COR-L47 (cell line): ENCODE measurements at regions not wholly inside any gene's neighbourhood (a gene's known extent, or its start where the extent isn't known, plus 50 kb on each side); places are given as distances from the start of the nearest gene placed in this dataset.

Experiments used
- DNase-seq: peaks from one replicate; lab custom pipeline; 2025; lab: John Stamatoyannopoulos, UW

GRCh38 chr14:86625637-86626036, 1095.7 kb downstream of the FLRT2 start:
- no peak for DNase-seq

- DNase-seq, result no peak
Observed at GRCh38 chr14:86619726-86620125, 1089.8 kb downstream of the FLRT2 start.

- DNase-seq, result no peak
Observed at GRCh38 chr14:86613786-86614185, 1083.8 kb downstream of the FLRT2 start.

GRCh38 chr14:86613126-86613525, 1083.2 kb downstream of the FLRT2 start:
- DNase-seq, result no peak

GRCh38 chr14:86604561-86604960, 1074.6 kb downstream of the FLRT2 start:
- DNase-seq, result no peak

- DNase-seq, result no peak
Observed at GRCh38 chr14:86602263-86602662, 1072.3 kb downstream of the FLRT2 start.

GRCh38 chr14:86601813-86602212, 1071.9 kb downstream of the FLRT2 start:
- no peak for DNase-seq

GRCh38 chr14:86597279-86597678, 1067.3 kb downstream of the FLRT2 start:
- DNase-seq, result no peak

- no peak for DNase-seq
Observed at GRCh38 chr14:86596024-86596423, 1066.1 kb downstream of the FLRT2 start.

- DNase-seq, result no peak
Observed at GRCh38 chr14:86575141-86575540, 1045.2 kb downstream of the FLRT2 start.

- DNase-seq, result no peak
Observed at GRCh38 chr14:86574778-86575129, 1044.8 kb downstream of the FLRT2 start.

- DNase-seq, result no peak
Observed at GRCh38 chr14:86574051-86574777, 1044.3 kb downstream of the FLRT2 start.

- DNase-seq, result no peak
Observed at GRCh38 chr14:86570371-86570770, 1040.4 kb downstream of the FLRT2 start.

GRCh38 chr14:86543521-86543920, 1013.6 kb downstream of the FLRT2 start:
- DNase-seq, result no peak

- DNase-seq, result no peak
Observed at GRCh38 chr14:86541972-86542371, 1012.0 kb downstream of the FLRT2 start.

GRCh38 chr14:86540636-86541247, 1010.8 kb downstream of the FLRT2 start:
- no peak for DNase-seq

GRCh38 chr14:86539361-86540070, 1009.6 kb downstream of the FLRT2 start:
- DNase-seq, result no peak

GRCh38 chr14:86533834-86534233, 1003.9 kb downstream of the FLRT2 start:
- DNase-seq, result no peak

- peak; percentile 54 for DNase-seq
Observed at GRCh38 chr14:86532219-86532618, 1002.3 kb downstream of the FLRT2 start.

GRCh38 chr14:86530457-86530856, 1000.5 kb downstream of the FLRT2 start:
- DNase-seq, result no peak

GRCh38 chr14:86527312-86527711, 997.4 kb downstream of the FLRT2 start:
- DNase-seq, result no peak

- no peak for DNase-seq
Observed at GRCh38 chr14:86525673-86526072, 995.7 kb downstream of the FLRT2 start.

GRCh38 chr14:86521843-86522242, 991.9 kb downstream of the FLRT2 start:
- DNase-seq, result no peak
